ENCODE measurements at regions not wholly inside any gene's neighbourhood (a gene's known extent, or its start where the extent isn't known, plus 50 kb on each side); places are given as distances from the start of the nearest gene placed in this dataset.
"Not testable (repeated sequence)": the region's sequence is repeated elsewhere in the genome, so short reads cannot be mapped to it uniquely, and the experiment has no call there.

DNA sequence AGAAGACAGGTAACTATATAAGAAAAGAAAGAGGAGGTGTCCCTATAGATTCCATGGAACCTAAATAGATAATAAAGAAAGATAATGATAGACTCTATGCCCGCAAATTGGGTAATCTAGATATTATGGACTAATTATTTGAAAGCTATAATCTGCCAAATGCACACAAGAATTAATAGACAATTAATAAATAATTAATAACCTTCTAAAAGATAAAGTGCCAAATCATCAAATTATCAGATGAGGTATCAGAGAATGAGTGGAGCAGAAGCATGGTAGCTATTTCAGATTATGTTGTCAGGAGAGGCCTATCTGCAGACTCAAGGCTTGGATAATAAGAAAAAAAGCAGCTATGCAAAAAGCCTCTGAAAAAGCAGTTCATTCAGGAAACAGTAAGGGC lies 1120.8 kb downstream of the PLA2G4A start:
- no peak for DNase-seq (ENCODE audit: low spot score)

DNA sequence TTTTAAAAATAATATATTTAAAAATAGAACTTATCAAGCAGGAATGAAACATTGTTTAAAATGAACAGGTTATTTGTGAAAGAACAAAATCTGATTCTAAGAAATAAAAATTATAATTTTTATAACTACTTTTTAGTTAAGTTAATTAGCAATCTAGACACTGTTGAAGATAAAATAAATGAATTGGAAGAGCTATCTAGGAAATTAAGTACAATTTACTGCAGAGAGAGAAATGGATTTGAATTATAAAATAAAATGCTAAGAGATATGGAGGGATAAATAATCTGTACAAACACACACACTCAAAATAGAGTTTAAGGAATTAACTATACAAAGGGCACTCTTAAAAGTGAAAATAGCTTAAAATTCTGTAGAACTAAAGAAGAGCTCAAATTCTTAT lies 1123.1 kb downstream of the PLA2G4A start:
- no peak for DNase-seq (ENCODE audit: low spot score)

DNA sequence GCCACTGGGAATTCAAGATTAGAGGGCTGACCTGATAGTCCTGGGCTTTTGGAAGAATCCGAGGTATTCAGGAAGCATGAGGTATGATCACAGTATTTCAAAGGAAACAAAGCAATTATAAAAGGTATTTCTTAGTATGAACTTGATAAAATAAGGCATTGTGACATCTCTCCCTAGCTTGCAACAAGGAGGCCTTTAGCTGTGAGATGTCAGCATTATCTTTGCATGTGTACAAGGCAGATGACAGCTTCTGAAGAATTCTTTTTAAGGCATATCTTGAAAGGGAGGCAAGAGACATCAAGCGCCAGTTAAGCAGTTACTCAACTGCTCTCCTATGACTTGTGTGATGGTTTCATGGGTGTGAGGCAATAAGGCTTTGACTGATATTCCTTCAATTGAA lies 1123.7 kb downstream of the PLA2G4A start:
- no peak for DNase-seq (ENCODE audit: low spot score)

- DNase-seq (ENCODE audit: low spot score), result no peak
Observed at GRCh38 chr1:187956975-187957374, 1128.2 kb downstream of the PLA2G4A start.

GRCh38 chr1:187958207-187958606 lies 1129.5 kb downstream of the PLA2G4A start:
- DNase-seq (ENCODE audit: low spot score), result no peak

DNA sequence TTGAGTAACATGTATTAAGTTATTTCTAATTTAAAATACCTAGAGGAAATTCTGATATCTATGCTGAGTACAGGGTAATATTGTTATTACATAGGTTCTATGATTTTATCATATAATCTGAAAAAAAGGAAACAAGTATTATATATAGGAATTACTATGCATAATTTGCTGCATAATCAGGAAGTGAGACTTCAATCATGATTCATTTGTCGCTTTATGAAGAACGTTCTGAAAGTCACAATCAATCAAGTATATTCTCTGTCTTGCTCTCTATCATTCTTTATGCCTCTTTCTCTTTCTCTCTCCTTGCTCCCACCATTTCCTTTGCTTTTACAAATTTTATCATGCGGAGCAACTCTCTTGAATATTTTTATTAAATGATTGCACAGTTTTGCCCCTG lies 1130.3 kb downstream of the PLA2G4A start:
- no peak for DNase-seq (ENCODE audit: low spot score)

- no peak for DNase-seq (ENCODE audit: low spot score)
Observed at GRCh38 chr1:187960125-187960638, 1131.4 kb downstream of the PLA2G4A start.

- no peak for DNase-seq (ENCODE audit: low spot score)
Observed at GRCh38 chr1:187961895-187962294, 1133.1 kb downstream of the PLA2G4A start.

DNA sequence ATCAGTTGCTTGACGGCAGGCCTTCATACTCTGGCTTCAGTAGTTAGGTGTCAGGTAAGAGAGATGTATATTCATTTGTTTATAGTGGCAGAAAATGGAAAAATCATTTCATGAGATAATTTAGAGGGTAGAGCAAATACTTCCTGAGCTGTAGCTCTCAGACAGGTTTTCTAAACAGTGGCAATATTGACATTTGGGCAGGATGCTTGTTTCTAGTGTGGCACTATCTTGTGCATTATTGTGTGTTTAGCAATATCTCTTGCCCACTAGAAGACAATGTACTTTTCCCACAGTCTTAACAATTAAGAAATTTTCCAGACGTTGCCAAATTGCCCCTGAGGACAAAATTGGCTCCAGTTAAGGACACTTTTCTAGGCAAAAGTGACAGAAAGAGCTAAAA lies 1143.1 kb downstream of the PLA2G4A start:
- no peak for DNase-seq (ENCODE audit: low spot score)

DNA sequence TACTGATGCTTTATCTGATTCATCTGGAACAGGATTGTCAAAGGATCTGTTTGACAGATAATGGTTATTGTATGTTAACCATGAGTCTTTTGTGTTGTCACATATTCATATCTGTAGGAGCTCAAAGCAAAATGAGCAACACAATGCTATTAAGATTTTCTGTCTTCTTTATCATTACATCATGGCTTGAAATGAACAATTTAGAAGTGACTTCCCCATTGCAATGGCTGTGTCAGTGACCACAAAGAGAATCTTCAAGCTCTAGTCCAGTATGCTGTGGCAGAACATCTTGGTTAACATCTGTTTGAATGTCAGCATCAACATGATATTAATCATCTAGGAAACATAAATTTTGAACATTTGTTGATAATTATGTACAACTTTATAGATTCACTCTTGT lies 1148.5 kb downstream of the PLA2G4A start:
- no peak for DNase-seq (ENCODE audit: low spot score)

DNA sequence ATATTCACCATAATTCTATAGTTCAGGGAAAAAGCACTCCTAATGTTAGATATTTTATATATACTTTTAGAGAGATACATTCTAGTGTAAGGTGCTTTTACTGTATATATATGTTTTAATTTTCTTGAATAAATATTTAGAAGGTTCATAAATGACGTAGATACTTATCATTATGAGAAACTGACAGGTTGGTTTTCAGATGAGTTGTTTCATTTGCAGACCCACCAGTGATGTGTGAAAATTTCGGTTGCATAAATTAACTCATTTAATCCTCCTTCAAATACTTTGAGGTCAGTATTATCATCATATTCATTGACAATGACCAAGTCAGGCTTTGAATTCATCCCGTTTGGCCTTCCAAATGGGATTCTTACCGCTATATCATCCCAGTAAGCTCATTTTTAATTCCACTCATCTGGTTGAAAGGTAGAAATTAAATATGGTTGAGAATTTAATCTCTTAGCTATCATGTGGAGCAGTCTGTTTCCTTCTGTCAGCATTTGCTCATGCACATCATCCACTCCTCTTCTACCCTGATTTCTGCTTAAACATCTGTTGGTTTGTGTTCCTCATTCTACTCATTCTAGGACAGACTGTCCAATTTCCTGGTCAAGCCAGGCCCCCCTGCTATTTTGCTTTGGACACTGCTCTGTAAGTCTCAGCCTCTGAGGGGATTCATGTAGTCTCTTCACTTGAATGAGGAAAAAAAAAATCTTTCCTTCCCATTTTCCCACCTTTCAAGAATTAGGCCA lies 1156.6 kb downstream of the PLA2G4A start:
- no peak for DNase-seq (ENCODE audit: low spot score)

DNA sequence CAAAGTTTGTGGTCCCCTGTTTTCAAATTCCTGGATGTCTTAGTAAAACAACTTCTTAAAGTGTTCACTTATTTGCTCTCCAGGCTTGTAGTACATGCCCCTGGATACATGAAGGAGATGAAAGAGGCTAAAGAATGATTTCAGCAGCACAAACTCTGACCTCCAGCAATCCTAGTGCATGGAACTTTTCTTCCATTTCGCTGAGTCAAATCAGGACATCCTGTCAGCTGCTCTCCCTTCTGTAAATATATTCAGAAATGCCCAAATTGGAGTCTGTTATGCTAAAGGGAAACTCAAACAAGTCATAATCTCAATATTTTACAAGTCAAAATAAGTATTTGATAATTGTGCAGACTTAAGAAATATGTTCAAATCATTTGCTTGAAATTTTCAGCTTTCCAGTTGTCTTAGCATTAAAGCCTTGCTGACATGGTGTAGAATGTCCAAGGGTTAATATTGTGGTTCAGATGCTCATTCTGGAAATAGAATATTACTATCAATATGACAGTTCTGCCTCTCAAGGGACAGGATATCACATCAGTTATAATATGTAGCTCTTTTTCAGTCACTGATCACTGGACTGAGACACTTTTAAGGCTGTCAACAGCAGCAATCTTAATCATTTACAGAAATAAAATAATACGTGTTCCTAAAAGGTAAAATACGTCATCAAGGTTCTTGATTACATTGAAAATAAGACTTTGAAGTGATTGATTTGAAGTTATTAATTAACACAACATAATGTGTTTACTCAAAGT lies 1157.3 kb downstream of the PLA2G4A start:
- DNase-seq (ENCODE audit: low spot score), result no peak

DNA sequence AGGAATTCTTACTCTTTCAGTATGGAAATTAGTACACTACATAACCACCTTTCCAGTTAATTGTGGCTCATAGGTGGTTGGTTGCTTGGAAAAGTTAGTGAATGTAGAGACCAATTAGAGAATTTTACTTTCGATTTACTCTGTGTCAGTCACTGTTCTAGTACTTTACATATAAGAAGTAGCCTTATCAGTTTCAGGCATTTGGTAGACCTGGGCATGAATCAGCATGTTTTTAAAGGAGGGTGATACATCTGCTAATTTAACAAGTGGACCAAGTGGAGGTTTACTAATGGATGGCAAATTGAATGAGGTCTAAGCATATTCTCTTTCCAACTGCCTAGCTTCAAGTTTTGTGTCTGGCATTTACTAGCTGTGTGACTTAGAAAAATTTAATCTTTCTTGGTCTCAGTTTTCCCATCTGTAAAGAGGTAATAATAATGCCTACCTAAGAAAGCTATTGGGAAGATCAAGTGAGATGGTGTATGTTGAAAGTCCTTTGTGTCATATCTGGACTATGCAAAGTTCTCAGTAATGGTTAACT lies 1158.6 kb downstream of the PLA2G4A start:
- no peak for DNase-seq (ENCODE audit: low spot score)

DNA sequence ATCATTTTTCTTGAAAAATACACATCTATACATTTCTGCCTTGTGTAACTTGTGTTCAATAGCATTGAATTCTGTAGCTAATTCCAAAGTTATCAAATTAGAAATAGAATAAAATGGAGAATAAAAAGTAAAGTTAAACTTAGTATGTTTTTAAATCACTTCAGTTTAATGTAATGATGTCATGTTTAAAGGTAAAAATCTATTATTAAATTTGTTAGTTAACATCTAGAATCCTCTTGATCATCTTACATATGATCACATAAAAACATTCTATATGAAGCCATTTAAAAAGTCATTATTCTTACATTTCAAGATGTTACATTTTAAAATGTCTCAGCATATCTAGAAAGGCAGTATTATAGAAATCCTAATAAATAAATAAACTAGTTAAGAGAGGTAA lies 1163.2 kb downstream of the PLA2G4A start:
- no peak for DNase-seq (ENCODE audit: low spot score)

DNA sequence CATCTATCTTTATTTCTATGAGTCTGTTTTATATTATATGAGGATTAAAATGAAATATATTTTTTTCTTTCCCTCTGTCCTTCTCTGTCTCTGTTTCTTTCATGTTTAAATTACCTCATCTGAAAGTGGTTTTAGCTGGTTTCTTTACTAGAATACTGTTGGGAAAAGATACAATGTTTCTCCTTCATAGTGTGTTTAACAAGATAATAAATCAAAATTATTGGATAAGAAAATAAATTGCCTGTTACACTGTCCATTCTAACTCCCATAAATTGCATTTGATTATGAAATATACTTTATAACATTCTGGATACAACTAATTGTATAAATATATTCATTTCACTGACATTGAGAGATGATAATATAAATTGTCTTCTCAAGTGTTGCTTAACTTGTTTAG lies 1168.0 kb downstream of the PLA2G4A start:
- DNase-seq (ENCODE audit: low spot score), result no peak

- no peak for DNase-seq (ENCODE audit: low spot score)
Observed at GRCh38 chr1:187999973-188000372, 1171.2 kb downstream of the PLA2G4A start.

DNA sequence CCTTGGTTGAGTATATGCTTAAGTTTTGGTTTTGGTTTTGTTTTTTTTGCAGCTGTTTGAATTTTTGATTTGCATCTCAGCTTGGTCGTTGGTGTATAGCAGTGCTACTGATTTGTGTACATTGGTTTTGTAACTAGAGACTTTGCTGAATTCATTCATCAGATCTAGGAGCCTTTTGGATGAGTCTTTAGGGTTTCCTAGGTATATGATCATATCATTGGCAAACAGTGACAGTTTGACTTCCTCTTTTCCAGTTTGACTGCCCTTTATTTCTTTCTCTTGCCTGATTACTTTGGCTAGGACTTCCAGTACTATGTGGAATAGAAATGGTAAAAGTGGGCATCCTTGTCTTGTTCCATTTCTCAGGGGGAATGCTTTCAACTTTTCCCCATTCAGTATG lies 1174.9 kb downstream of the PLA2G4A start:
- not testable (repeated sequence) for DNase-seq (ENCODE audit: low spot score)

DNA sequence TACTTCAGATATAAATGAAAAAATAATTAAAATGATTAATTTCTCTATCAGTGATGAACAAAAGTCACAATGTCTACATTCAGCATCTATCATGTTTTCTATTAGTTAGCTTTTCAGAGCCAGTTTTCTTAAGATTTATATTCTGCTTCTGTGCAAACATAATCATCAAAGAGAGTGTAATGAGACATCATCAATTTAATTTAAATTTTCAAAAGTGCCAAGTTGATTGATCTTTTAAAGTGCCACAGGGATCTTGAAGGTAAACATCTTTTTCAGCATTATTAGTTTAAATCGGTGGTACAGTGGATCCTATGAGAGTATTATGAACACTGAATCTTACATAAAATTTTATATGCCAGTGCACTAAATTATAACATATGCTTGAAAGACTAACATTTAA lies 1176.1 kb downstream of the PLA2G4A start:
- no peak for DNase-seq (ENCODE audit: low spot score)

DNA sequence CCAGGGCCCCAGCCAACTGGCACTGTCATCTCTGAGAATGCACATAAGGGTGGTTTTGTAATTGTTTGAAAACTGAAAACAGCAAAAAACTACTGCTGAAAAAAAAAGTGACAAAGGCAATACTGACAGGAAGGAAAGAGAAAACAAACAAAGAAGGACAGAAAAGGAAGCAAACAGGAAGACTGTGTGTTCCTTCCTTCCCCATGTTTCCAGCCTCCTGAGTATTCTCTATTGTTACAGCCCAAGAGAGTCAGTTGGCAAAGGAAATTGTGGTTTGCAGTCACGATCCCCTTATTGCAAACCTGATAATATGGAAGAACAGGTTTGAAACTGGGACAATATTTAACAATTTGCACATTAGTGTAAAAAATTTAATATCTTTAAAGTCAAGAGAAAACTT lies 1177.6 kb downstream of the PLA2G4A start:
- no peak for DNase-seq (ENCODE audit: low spot score)

DNA sequence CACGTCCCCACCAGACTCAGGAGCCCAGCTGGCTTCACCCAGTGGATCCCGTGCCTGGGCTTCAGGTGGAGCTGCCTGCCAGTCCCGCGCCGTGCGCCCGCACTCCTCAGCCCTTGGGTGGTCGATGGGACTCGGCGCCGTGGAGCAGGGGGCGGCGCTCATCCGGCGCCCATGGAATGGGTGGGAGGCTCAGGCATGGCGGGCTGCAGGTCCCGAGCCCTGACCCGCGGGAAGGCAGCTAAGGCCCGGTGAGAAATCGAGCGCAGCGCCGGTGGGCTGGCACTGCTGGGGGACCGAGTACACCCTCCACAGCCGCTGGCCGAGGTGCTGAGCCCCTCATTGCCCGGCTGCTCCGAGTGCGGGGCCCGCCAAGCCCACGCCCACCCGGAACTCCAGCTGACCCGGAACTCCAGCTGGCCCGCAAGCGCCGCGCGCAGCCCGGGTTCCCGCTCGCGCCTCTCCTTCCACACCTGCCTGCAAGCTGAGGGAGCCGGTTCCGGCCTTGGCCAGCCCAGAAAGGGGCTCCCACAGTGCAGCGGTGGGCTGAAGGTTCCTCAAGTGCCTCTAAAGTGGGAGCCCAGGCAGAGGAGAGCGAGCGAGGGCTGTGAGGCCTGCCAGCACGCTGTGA lies 1184.6 kb downstream of the PLA2G4A start:
- DNase-seq (ENCODE audit: low spot score), result not testable (repeated sequence)

DNA sequence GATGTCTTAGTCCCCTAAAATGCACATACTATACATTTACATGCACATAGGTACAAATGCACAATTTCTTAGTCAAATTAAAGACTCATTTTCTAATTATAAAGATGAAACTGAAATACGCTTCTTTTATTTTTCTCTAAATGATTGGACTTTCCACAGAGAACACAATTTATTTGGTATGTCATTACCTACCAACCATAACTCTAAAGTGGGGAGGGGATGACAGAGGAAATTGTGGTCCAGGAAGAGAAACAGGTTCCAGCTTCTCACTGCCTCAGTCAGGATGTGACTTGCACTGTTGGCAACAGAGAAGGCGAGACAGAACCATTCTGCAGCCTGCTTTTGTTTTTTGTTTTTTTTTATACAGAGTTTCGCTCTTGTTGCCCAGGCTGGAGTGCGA lies 1189.2 kb downstream of the PLA2G4A start:
- no peak for DNase-seq (ENCODE audit: low spot score)

DNA sequence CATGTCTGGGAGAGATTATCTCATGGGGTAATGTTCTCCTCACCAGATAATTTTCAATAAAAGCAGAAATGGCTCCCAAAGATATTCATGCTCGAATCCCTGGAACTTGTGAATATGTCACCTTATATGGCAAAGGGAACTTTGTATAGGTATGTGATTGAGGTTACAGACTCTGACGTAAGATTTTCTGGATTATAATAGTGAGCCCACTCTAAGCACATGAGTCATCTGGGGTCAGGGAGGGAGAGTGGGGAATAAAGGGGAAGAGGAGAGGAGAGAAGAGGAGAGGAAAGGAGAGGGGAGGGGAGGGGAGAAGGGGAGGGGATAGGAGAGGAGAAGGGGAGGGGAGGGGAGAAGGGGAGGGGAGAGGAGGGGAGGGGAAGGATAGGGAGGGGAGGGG lies 1193.9 kb downstream of the PLA2G4A start:
- no peak for DNase-seq (ENCODE audit: low spot score)

Measured in SK-N-DZ (cell line).